ENCODE measurements at regions not wholly inside any gene's neighbourhood (a gene's known extent, or its start where the extent isn't known, plus 50 kb on each side); places are given as distances from the start of the nearest gene placed in this dataset.

- H3K4me3 ChIP-seq (ENCODE audit: low read depth, low read length): no peak overlapping the region
- POLR2A ChIA-PET: interaction anchor here (1.1 kb wide), 1 partner anchor 7 kb away, joined by 3 read pairs; no protein-coding TSS in a partner anchor
- TF ChIP-seq CTCF (IDR thresholded peaks at IDR 0.05; ENCODE audit: insufficient read depth, low read length, missing control alignments): no peak
- DNase-seq (ENCODE audit: low read depth, low spot score): no peak
- CTCF ChIA-PET: interaction anchor here (2.4 kb wide), 1 partner anchor 12 kb away, joined by 7 read pairs; no protein-coding TSS in a partner anchor
These were observed 78.6 kb upstream of the DOCK9 start for GRCh38 chr13:99056381-99057014.

- no peak for TF ChIP-seq CTCF (IDR thresholded peaks at IDR 0.05; ENCODE audit: insufficient read depth, low read length, missing control alignments)
- DNase-seq (ENCODE audit: low read depth, low spot score): no peak
- ChIA-PET POLR2A (no interaction called here), CTCF (interaction anchor here (2.4 kb wide), 1 partner anchor 13 kb away, joined by 7 read pairs; no protein-coding TSS in a partner anchor)
- no peak overlapping the region for H3K4me3 ChIP-seq (ENCODE audit: low read depth, low read length)
These were observed 79.6 kb upstream of the DOCK9 start for GRCh38 chr13:99057310-99057975.

GRCh38 chr13:99058527-99059495 is 80.9 kb upstream of the DOCK9 start:
- TF ChIP-seq CTCF (IDR thresholded peaks at IDR 0.05; ENCODE audit: insufficient read depth, low read length, missing control alignments): no peak
- POLR2A ChIA-PET: no interaction called here
- DNase-seq (ENCODE audit: low read depth, low spot score): no peak
- H3K4me3 ChIP-seq (ENCODE audit: low read depth, low read length): no peak overlapping the region
- CTCF ChIA-PET: no interaction called here

GRCh38 chr13:99059498-99060075 is 81.7 kb upstream of the DOCK9 start:
- POLR2A ChIA-PET: no interaction called here
- CTCF ChIA-PET: no interaction called here
- TF ChIP-seq CTCF (IDR thresholded peaks at IDR 0.05; ENCODE audit: insufficient read depth, low read length, missing control alignments): no peak
- H3K4me3 ChIP-seq (ENCODE audit: low read depth, low read length): no peak overlapping the region
- DNase-seq (ENCODE audit: low read depth, low spot score): no peak

- CTCF ChIA-PET: interaction anchor here (0.8 to 1.3 kb wide), 3 partner anchors 26 to 205 kb away, joined by 3 to 4 read pairs (median 3); no protein-coding TSS in a partner anchor
- POLR2A ChIA-PET: interaction anchor here (0.6 kb wide), 1 partner anchor 11 kb away, joined by 3 read pairs; no protein-coding TSS in a partner anchor
- no peak for TF ChIP-seq CTCF (IDR thresholded peaks at IDR 0.05; ENCODE audit: insufficient read depth, low read length, missing control alignments)
- no peak for DNase-seq (ENCODE audit: low read depth, low spot score)
- H3K4me3 ChIP-seq (ENCODE audit: low read depth, low read length): no peak overlapping the region
These were observed 83.5 kb upstream of the DOCK9 start for GRCh38 chr13:99061411-99061810.
